OCI-LY1 (cell line): ENCODE measurements at regions not wholly inside any gene's neighbourhood (a gene's known extent, or its start where the extent isn't known, plus 50 kb on each side); places are given as distances from the start of the nearest gene placed in this dataset.

Experiments
- H2AFZ ChIP-seq: fragments of 200-600 bp; sonication (generic), shearing (Covaris generic); 2 replicates; pipeline ENCODE4 v1.6.0; 2014; ENCODE audit warnings: antibody characterized with exemption, mild to moderate bottlenecking, low read length
- H3F3A ChIP-seq: fragments of 200-600 bp; sonication (generic), shearing (Covaris generic); 2 replicates; pipeline ENCODE4 v1.6.0; 2014; ENCODE audit warnings: mild to moderate bottlenecking, antibody characterized with exemption, low read length, moderate library complexity; ENCODE audit not compliant: insufficient read depth
- H3K27ac ChIP-seq: fragments of 200-600 bp; sonication (generic); 2 replicates; pipeline ENCODE4 v1.5.1; 2014; ENCODE audit warnings: low read length, mixed run types, mild to moderate bottlenecking, low read depth; ENCODE audit not compliant: poor library complexity, severe bottlenecking
- H3K27me3 ChIP-seq: fragments of 200-600 bp; sonication (generic); 2 replicates; pipeline ENCODE4 v1.6.0; 2014; ENCODE audit warnings: antibody characterized with exemption, mild to moderate bottlenecking, low read length, moderate library complexity; ENCODE audit not compliant: insufficient read depth
- H3K36me3 ChIP-seq: fragments of 200-600 bp; sonication (generic); 2 replicates; pipeline ENCODE4 v1.6.1; 2014; ENCODE audit warnings: mild to moderate bottlenecking, antibody characterized with exemption, low read length, moderate library complexity, mixed read lengths; ENCODE audit not compliant: insufficient read depth
- H3K4me1 ChIP-seq: fragments of 200-600 bp; sonication (generic); 2 replicates; pipeline ENCODE4 v1.5.1; 2014; ENCODE audit warnings: mild to moderate bottlenecking, low read length, moderate library complexity; ENCODE audit not compliant: insufficient read depth, severe bottlenecking
- H3K4me2 ChIP-seq: fragments of 200-600 bp; sonication (generic), shearing (Covaris generic); 2 replicates; pipeline ENCODE4 v1.6.1; 2014; ENCODE audit warnings: low read length
- H3K4me3 ChIP-seq: fragments of 200-600 bp; sonication (generic); 2 replicates; pipeline ENCODE4 v1.5.1; 2014; ENCODE audit warnings: low read length, low read depth, mild to moderate bottlenecking, mixed read lengths; ENCODE audit not compliant: poor library complexity, severe bottlenecking
- H3K79me2 ChIP-seq: fragments of 200-600 bp; shearing (Covaris generic); 2 replicates; pipeline ENCODE4 v1.6.1; 2016; ENCODE audit warnings: mixed run types, low read length, mixed read lengths; ENCODE audit not compliant: insufficient read depth
- H3K9ac ChIP-seq: fragments of 200-600 bp; sonication (generic), shearing (Covaris generic); 2 replicates; pipeline ENCODE4 v1.6.1; 2014; ENCODE audit warnings: mild to moderate bottlenecking, low read length, mixed read lengths
- H3K9me2 ChIP-seq: fragments of 200-600 bp; sonication (generic), shearing (Covaris generic); 2 replicates; pipeline ENCODE4 v1.6.1; 2014; ENCODE audit warnings: low read depth, mild to moderate bottlenecking, low read length, mixed read lengths
- H3K9me3 ChIP-seq: fragments of 200-600 bp; shearing (Covaris generic); 2 replicates; pipeline ENCODE4 v1.6.1; 2014; ENCODE audit warnings: low read length, mixed read lengths
- H4K20me1 ChIP-seq: fragments of 200-600 bp; sonication (generic), shearing (Covaris generic); 2 replicates; pipeline ENCODE4 v1.6.0; 2016; ENCODE audit warnings: mild to moderate bottlenecking, low read length; ENCODE audit not compliant: insufficient read depth
- CTCF ChIP-seq: fragments of 200-600 bp; sonication (generic), shearing (Covaris generic); IDR thresholded peaks from 2 replicates; pipeline ENCODE4 v1.5.1; 2017; ENCODE audit warnings: mild to moderate bottlenecking, antibody characterized with exemption, low read length, moderate library complexity, mixed read lengths
- EZH2 ChIP-seq: fragments of 200-600 bp; sonication (generic), shearing (Covaris generic); IDR thresholded peaks from 2 replicates; pipeline ENCODE4 v1.8.0; 2017; ENCODE audit warnings: borderline replicate concordance, mixed run types, mild to moderate bottlenecking, antibody characterized with exemption, low read length, moderate library complexity, mixed read lengths

GRCh38 chr6:76397966-76398365 lies 325.5 kb upstream of the IMPG1 start:
- H3F3A ChIP-seq: no peaks in the 10 kb centered on the region
- H3K4me2 ChIP-seq: no peak overlapping the region
- H3K27ac ChIP-seq: no peak overlapping the region
- no peaks in the 10 kb centered on the region for H3K9me2 ChIP-seq
- H3K27me3 ChIP-seq: no peaks in the 10 kb centered on the region
- H4K20me1 ChIP-seq: no peaks in the 10 kb centered on the region
- no peak overlapping the region for H2AFZ ChIP-seq
- H3K79me2 ChIP-seq: no peaks in the 10 kb centered on the region
- no peaks in the 10 kb centered on the region for H3K9me3 ChIP-seq
- no peak overlapping the region for H3K4me3 ChIP-seq
- H3K4me1 ChIP-seq: no peaks in the 10 kb centered on the region
- TF ChIP-seq CTCF: no peak
- TF ChIP-seq EZH2: no peak
- H3K9ac ChIP-seq: no peak overlapping the region
- H3K36me3 ChIP-seq: no peaks in the 10 kb centered on the region

DNA sequence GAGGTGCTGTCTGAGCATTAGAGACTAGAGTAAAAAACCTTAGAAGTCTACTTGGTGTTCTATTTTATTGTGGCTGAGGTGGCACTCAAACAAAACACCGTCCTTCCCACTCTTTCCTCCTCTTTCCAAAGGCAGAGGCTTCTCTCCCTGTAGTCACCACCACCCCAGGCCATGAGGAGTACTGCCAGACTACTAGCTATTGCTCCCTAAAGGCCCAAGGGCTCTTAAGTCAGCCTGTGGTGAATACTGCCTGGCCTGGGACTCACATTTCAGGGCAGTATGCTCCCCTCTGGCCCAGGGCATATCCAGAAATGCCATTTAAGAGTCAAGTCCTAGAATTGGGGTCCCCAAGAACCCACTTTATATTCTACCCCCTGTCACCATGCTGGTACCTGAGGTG lies 309.7 kb upstream of the IMPG1 start:
- H3K9ac ChIP-seq: no peak overlapping the region
- H3K4me3 ChIP-seq: no peak overlapping the region
- H3K4me1 ChIP-seq: no peaks in the 10 kb centered on the region
- H3K27ac ChIP-seq: no peak overlapping the region
- H4K20me1 ChIP-seq: no peaks in the 10 kb centered on the region
- no peaks in the 10 kb centered on the region for H3F3A ChIP-seq
- H3K36me3 ChIP-seq: no peaks in the 10 kb centered on the region
- no peaks in the 10 kb centered on the region for H3K27me3 ChIP-seq
- H3K9me2 ChIP-seq: no peaks in the 10 kb centered on the region
- no peaks in the 10 kb centered on the region for H3K79me2 ChIP-seq
- H3K9me3 ChIP-seq: no peaks in the 10 kb centered on the region
- no peak overlapping the region for H2AFZ ChIP-seq
- TF ChIP-seq EZH2 (no peak), CTCF (no peak)
- H3K4me2 ChIP-seq: no peak overlapping the region

GRCh38 chr6:76381612-76382011 lies 309.1 kb upstream of the IMPG1 start:
- no peaks in the 10 kb centered on the region for H3K36me3 ChIP-seq
- H3K27me3 ChIP-seq: no peaks in the 10 kb centered on the region
- H3K4me1 ChIP-seq: no peaks in the 10 kb centered on the region
- no peaks in the 10 kb centered on the region for H3K79me2 ChIP-seq
- H3K4me2 ChIP-seq: no peak overlapping the region
- no peaks in the 10 kb centered on the region for H3K9me2 ChIP-seq
- no peak for TF ChIP-seq CTCF
- no peak for TF ChIP-seq EZH2
- H3F3A ChIP-seq: no peaks in the 10 kb centered on the region
- H3K9ac ChIP-seq: no peak overlapping the region
- H3K27ac ChIP-seq: no peak overlapping the region
- H3K9me3 ChIP-seq: no peaks in the 10 kb centered on the region
- no peak overlapping the region for H2AFZ ChIP-seq
- H3K4me3 ChIP-seq: no peak overlapping the region
- H4K20me1 ChIP-seq: no peaks in the 10 kb centered on the region
